HG03442 (cell line): ENCODE measurements at regions not wholly inside any gene's neighbourhood (a gene's known extent, or its start where the extent isn't known, plus 50 kb on each side); places are given as distances from the start of the nearest gene placed in this dataset.

Experiments
- ATAC-seq: cut with Tn5 transposase; IDR thresholded peaks from one replicate; pipeline ENCODE4 v1.9.1; 2021; ENCODE audit warnings: mild to moderate bottlenecking, moderate library complexity; ENCODE audit not compliant: unreplicated experiment

GRCh38 chr1:208879022-208879421, 634.8 kb upstream of the PLXNA2 start:
- ATAC-seq, result no peak

- no peak for ATAC-seq
These were observed 636.4 kb upstream of the PLXNA2 start for GRCh38 chr1:208880433-208881100.

- ATAC-seq, result no peak
These were observed 640.9 kb upstream of the PLXNA2 start for GRCh38 chr1:208885060-208885459.

GRCh38 chr1:208885650-208886049, 641.5 kb upstream of the PLXNA2 start:
- ATAC-seq, result no peak

GRCh38 chr1:208888376-208888775, 644.2 kb upstream of the PLXNA2 start:
- no peak for ATAC-seq

- no peak for ATAC-seq
These were observed 648.0 kb upstream of the PLXNA2 start for GRCh38 chr1:208892147-208892546.

GRCh38 chr1:208893251-208893650, 649.1 kb upstream of the PLXNA2 start:
- no peak for ATAC-seq

GRCh38 chr1:208895181-208895580, 651.0 kb upstream of the PLXNA2 start:
- no peak for ATAC-seq

- no peak for ATAC-seq
These were observed 651.6 kb upstream of the PLXNA2 start for GRCh38 chr1:208895820-208896219.

GRCh38 chr1:208896768-208897167, 652.6 kb upstream of the PLXNA2 start:
- ATAC-seq, result no peak

GRCh38 chr1:208899438-208899837, 655.3 kb upstream of the PLXNA2 start:
- ATAC-seq, result no peak

- no peak for ATAC-seq
These were observed 659.2 kb upstream of the PLXNA2 start for GRCh38 chr1:208903251-208903905.

GRCh38 chr1:208907790-208908189, 663.6 kb upstream of the PLXNA2 start:
- no peak for ATAC-seq

GRCh38 chr1:208909011-208909984, 665.1 kb upstream of the PLXNA2 start:
- ATAC-seq, result no peak

GRCh38 chr1:208910161-208910560, 666.0 kb upstream of the PLXNA2 start:
- ATAC-seq, result no peak

- ATAC-seq, result no peak
These were observed 666.2 kb upstream of the CAMK1G start for GRCh38 chr1:208917281-208917680.

GRCh38 chr1:208917723-208918122, 665.8 kb upstream of the CAMK1G start:
- ATAC-seq, result no peak

- no peak for ATAC-seq
These were observed 665.4 kb upstream of the CAMK1G start for GRCh38 chr1:208918160-208918559.

GRCh38 chr1:208919371-208919770, 664.1 kb upstream of the CAMK1G start:
- ATAC-seq, result no peak

- no peak for ATAC-seq
These were observed 662.3 kb upstream of the CAMK1G start for GRCh38 chr1:208921259-208921658.

- ATAC-seq, result no peak
These were observed 660.1 kb upstream of the CAMK1G start for GRCh38 chr1:208923456-208923855.
